Memory B cell (primary cell): ENCODE measurements at regions not wholly inside any gene's neighbourhood (a gene's known extent, or its start where the extent isn't known, plus 50 kb on each side); places are given as distances from the start of the nearest gene placed in this dataset.

ENCODE experiments used
- ATAC-seq: fragments of 150-1000 bp; cut with Tn5 transposase; 2 replicates; pipeline ENCODE4 v1.10.0; 2021; ENCODE audit warnings: low read depth, mild to moderate bottlenecking, moderate library complexity
- DNase-seq, 2 donors: peaks; one replicate each; pipeline ENCODE4 v3.0.0; 2022; ENCODE audit warnings: low spot score in 2 of 2
- H3K27ac Mint-ChIP-seq: one replicate; pipeline ENCODE4 v1.8.0; 2022; ENCODE audit warnings: mild to moderate bottlenecking, moderate library complexity, mixed read lengths
- H3K27me3 Mint-ChIP-seq: one replicate; pipeline ENCODE4 v1.8.0; 2022; ENCODE audit warnings: mixed read lengths
- H3K36me3 Mint-ChIP-seq: one replicate; pipeline ENCODE4 v1.8.0; 2022; ENCODE audit warnings: mild to moderate bottlenecking, mixed read lengths
- H3K4me1 Mint-ChIP-seq: one replicate; pipeline ENCODE4 v1.8.0; 2022; ENCODE audit warnings: mixed read lengths
- H3K4me3 Mint-ChIP-seq: one replicate; pipeline ENCODE4 v1.8.0; 2022; ENCODE audit warnings: mild to moderate bottlenecking, moderate library complexity, mixed read lengths
- H3K9me3 Mint-ChIP-seq: one replicate; pipeline ENCODE4 v1.8.0; 2022; ENCODE audit warnings: mixed read lengths

- Mint-ChIP-seq H3K4me3 (no peak overlapping the region), H3K36me3 (no peaks in the 10 kb centered on the region), H3K4me1 (no peaks in the 10 kb centered on the region), H3K9me3 (no peaks in the 10 kb centered on the region), H3K27ac (no peak overlapping the region), H3K27me3 (no peaks in the 10 kb centered on the region)
- DNase-seq (no peak), ATAC-seq (no peak)
These were observed 134.4 kb downstream of the EFNB2 start for GRCh38 chr13:106401081-106401480.

GRCh38 chr13:106400289-106400688, 135.2 kb downstream of the EFNB2 start:
- Mint-ChIP-seq H3K4me3 (no peak overlapping the region), H3K27me3 (no peaks in the 10 kb centered on the region), H3K4me1 (no peaks in the 10 kb centered on the region), H3K27ac (no peak overlapping the region), H3K9me3 (no peaks in the 10 kb centered on the region), H3K36me3 (no peaks in the 10 kb centered on the region)
- ATAC-seq (no peak), DNase-seq (no peak)

- DNase-seq: no peak
- peaks cover 2% of the 10 kb centered on the region for H3K36me3 Mint-ChIP-seq
- no peaks in the 10 kb centered on the region for H3K9me3 Mint-ChIP-seq
- H3K27ac Mint-ChIP-seq: no peak overlapping the region
- H3K4me1 Mint-ChIP-seq: no peaks in the 10 kb centered on the region
- peaks cover 2% of the 10 kb centered on the region for H3K27me3 Mint-ChIP-seq
- H3K4me3 Mint-ChIP-seq: no peak overlapping the region
- no peak for ATAC-seq
These were observed 137.2 kb downstream of the EFNB2 start for GRCh38 chr13:106398289-106398688.

- Mint-ChIP-seq H3K36me3 (peaks cover 2% of the 10 kb centered on the region), H3K27ac (no peak overlapping the region), H3K4me1 (no peaks in the 10 kb centered on the region), H3K4me3 (no peak overlapping the region), H3K9me3 (no peaks in the 10 kb centered on the region), H3K27me3 (peaks cover 2% of the 10 kb centered on the region)
- DNase-seq (no peak), ATAC-seq (no peak)
These were observed 141.7 kb downstream of the EFNB2 start for GRCh38 chr13:106393776-106394175.

GRCh38 chr13:106391681-106392080, 143.8 kb downstream of the EFNB2 start:
- Mint-ChIP-seq H3K4me1 (no peaks in the 10 kb centered on the region), H3K27me3 (peaks cover 2% of the 10 kb centered on the region), H3K9me3 (no peaks in the 10 kb centered on the region), H3K27ac (no peak overlapping the region), H3K4me3 (no peak overlapping the region), H3K36me3 (peaks cover 2% of the 10 kb centered on the region)
- DNase-seq (no peak), ATAC-seq (no peak)

GRCh38 chr13:106391271-106391670, 144.2 kb downstream of the EFNB2 start:
- Mint-ChIP-seq H3K27me3 (peaks cover 2% of the 10 kb centered on the region), H3K4me1 (no peaks in the 10 kb centered on the region), H3K27ac (no peak overlapping the region), H3K4me3 (no peak overlapping the region), H3K9me3 (no peaks in the 10 kb centered on the region), H3K36me3 (peaks cover 2% of the 10 kb centered on the region)
- no peak for ATAC-seq
- DNase-seq: no peak

GRCh38 chr13:106390367-106390766, 145.1 kb downstream of the EFNB2 start:
- no peaks in the 10 kb centered on the region for H3K4me1 Mint-ChIP-seq
- ATAC-seq (no peak), DNase-seq (no peak)
- no peak overlapping the region for H3K27ac Mint-ChIP-seq
- H3K36me3 Mint-ChIP-seq: peaks cover 2% of the 10 kb centered on the region
- H3K4me3 Mint-ChIP-seq: no peak overlapping the region
- H3K27me3 Mint-ChIP-seq: peaks cover 3% of the 10 kb centered on the region
- no peaks in the 10 kb centered on the region for H3K9me3 Mint-ChIP-seq

- Mint-ChIP-seq H3K36me3 (no peaks in the 10 kb centered on the region), H3K27me3 (peaks cover 3% of the 10 kb centered on the region), H3K27ac (no peak overlapping the region), H3K4me3 (no peak overlapping the region), H3K4me1 (no peaks in the 10 kb centered on the region), H3K9me3 (no peaks in the 10 kb centered on the region)
- DNase-seq (no peak), ATAC-seq (no peak)
These were observed 149.8 kb downstream of the EFNB2 start for GRCh38 chr13:106385654-106386053.

GRCh38 chr13:106384516-106384915, 150.9 kb downstream of the EFNB2 start:
- Mint-ChIP-seq H3K27ac (no peak overlapping the region), H3K9me3 (no peaks in the 10 kb centered on the region), H3K4me1 (no peaks in the 10 kb centered on the region), H3K27me3 (peaks cover 3% of the 10 kb centered on the region), H3K36me3 (no peaks in the 10 kb centered on the region), H3K4me3 (no peak overlapping the region)
- DNase-seq (no peak), ATAC-seq (no peak)

- no peaks in the 10 kb centered on the region for H3K4me1 Mint-ChIP-seq
- H3K9me3 Mint-ChIP-seq: peaks cover under 1% of the 10 kb centered on the region
- DNase-seq: no peak
- ATAC-seq: no peak
- H3K36me3 Mint-ChIP-seq: no peaks in the 10 kb centered on the region
- no peak overlapping the region for H3K4me3 Mint-ChIP-seq
- peaks cover 3% of the 10 kb centered on the region for H3K27me3 Mint-ChIP-seq
- H3K27ac Mint-ChIP-seq: no peak overlapping the region
These were observed 151.7 kb downstream of the EFNB2 start for GRCh38 chr13:106383791-106384190.

- H3K9me3 Mint-ChIP-seq: peaks cover 3% of the 10 kb centered on the region
- H3K4me3 Mint-ChIP-seq: no peak overlapping the region
- peaks cover 3% of the 10 kb centered on the region for H3K27me3 Mint-ChIP-seq
- H3K4me1 Mint-ChIP-seq: no peaks in the 10 kb centered on the region
- DNase-seq: no peak
- no peaks in the 10 kb centered on the region for H3K36me3 Mint-ChIP-seq
- no peak overlapping the region for H3K27ac Mint-ChIP-seq
- no peak for ATAC-seq
These were observed 152.9 kb downstream of the EFNB2 start for GRCh38 chr13:106382534-106382933.

GRCh38 chr13:106381091-106381490, 154.4 kb downstream of the EFNB2 start:
- no peaks in the 10 kb centered on the region for H3K4me1 Mint-ChIP-seq
- no peaks in the 10 kb centered on the region for H3K36me3 Mint-ChIP-seq
- peaks cover 3% of the 10 kb centered on the region for H3K9me3 Mint-ChIP-seq
- peaks cover 3% of the 10 kb centered on the region for H3K27me3 Mint-ChIP-seq
- ATAC-seq (no peak), DNase-seq (no peak)
- no peak overlapping the region for H3K27ac Mint-ChIP-seq
- no peak overlapping the region for H3K4me3 Mint-ChIP-seq

- H3K27me3 Mint-ChIP-seq: peaks cover 1% of the 10 kb centered on the region
- no peaks in the 10 kb centered on the region for H3K36me3 Mint-ChIP-seq
- H3K4me3 Mint-ChIP-seq: no peak overlapping the region
- no peak overlapping the region for H3K27ac Mint-ChIP-seq
- H3K9me3 Mint-ChIP-seq: peaks cover 3% of the 10 kb centered on the region
- ATAC-seq (no peak), DNase-seq (no peak)
- H3K4me1 Mint-ChIP-seq: no peaks in the 10 kb centered on the region
These were observed 157.4 kb downstream of the EFNB2 start for GRCh38 chr13:106377931-106378662.

- no peak overlapping the region for H3K27ac Mint-ChIP-seq
- H3K36me3 Mint-ChIP-seq: no peaks in the 10 kb centered on the region
- no peak overlapping the region for H3K4me3 Mint-ChIP-seq
- ATAC-seq: no peak
- H3K9me3 Mint-ChIP-seq: peaks cover 3% of the 10 kb centered on the region
- peaks cover 1% of the 10 kb centered on the region for H3K27me3 Mint-ChIP-seq
- no peaks in the 10 kb centered on the region for H3K4me1 Mint-ChIP-seq
- DNase-seq: no peak
These were observed 158.1 kb downstream of the EFNB2 start for GRCh38 chr13:106377341-106377740.

- Mint-ChIP-seq H3K4me3 (no peak overlapping the region), H3K9me3 (peaks cover 3% of the 10 kb centered on the region), H3K4me1 (no peaks in the 10 kb centered on the region), H3K27me3 (peaks cover under 1% of the 10 kb centered on the region), H3K27ac (no peak overlapping the region), H3K36me3 (no peaks in the 10 kb centered on the region)
- DNase-seq (no peak), ATAC-seq (no peak)
These were observed 158.9 kb downstream of the EFNB2 start for GRCh38 chr13:106376401-106377112.
